AG09309 (cell line): ENCODE measurements at regions not wholly inside any gene's neighbourhood (a gene's known extent, or its start where the extent isn't known, plus 50 kb on each side); places are given as distances from the start of the nearest gene placed in this dataset.
A peak's percentile ranks its signal among the peaks of the same experiment; 100 is the strongest.
"Not testable (repeated sequence)": the region's sequence is repeated elsewhere in the genome, so short reads cannot be mapped to it uniquely, and the experiment has no call there.

Source experiments
- DNase-seq: peaks from one replicate; pipeline ENCODE4 v3.0.0-alpha.2; 2010; ENCODE audit warnings: low read depth
- H3K4me3 ChIP-seq: 2 replicates; pipeline ENCODE4 v1.5.1; 2011; ENCODE audit warnings: mild to moderate bottlenecking, low read depth, low read length, moderate library complexity; ENCODE audit not compliant: control insufficient read depth
- CTCF ChIP-seq: IDR thresholded peaks from 2 replicates; pipeline ENCODE4 v1.5.1; 2011; ENCODE audit warnings: mild to moderate bottlenecking, low read depth, low read length, inconsistent platforms; ENCODE audit not compliant: insufficient read depth, control insufficient read depth; ENCODE audit errors: missing control alignments

DNA sequence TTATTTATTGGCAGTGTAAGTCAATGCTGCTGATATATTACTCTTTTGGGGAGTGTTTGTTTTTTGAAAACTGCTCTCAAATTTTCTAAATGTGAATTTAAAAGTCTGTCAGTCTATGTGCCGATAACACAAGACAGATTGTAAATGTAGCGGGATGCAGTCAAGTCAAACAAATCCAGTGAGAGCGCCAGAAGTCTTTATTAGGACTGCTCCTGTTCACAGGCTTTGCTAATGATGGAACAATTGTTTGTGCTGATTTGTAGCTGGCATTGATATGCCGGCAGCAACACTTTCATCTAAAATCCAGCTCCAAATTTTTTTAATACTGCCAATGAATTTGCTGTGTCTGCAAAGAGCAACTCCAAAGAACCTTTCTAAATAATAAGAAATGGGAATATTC is 78.7 kb upstream of the TET2 start:
- no peak for DNase-seq
- no peak for TF ChIP-seq CTCF
- H3K4me3 ChIP-seq, result no peak overlapping the region

- no peak for TF ChIP-seq CTCF
- no peak overlapping the region for H3K4me3 ChIP-seq
- DNase-seq, result no peak
These were observed 78.2 kb upstream of the TET2 start for GRCh38 chr4:105068516-105068915.

DNA sequence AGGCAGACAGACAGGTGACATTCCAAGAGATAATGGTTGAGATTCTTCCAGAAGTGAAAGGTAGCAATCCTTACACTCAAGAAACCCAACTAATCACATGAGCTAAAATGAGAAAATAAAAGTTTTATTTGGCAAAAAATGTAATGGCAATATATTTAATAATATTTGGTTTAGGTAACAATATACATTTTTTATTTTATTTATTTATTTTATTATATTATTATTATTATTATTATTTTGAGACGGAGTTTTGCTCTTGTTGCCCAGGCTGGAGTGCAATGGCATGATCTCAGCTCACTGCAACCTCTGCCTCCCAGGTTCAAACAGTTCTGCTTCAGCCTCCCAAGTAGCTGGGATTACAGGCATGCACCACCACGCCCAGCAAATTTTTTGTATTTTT is 74.6 kb upstream of the TET2 start:
- not testable (repeated sequence) for DNase-seq, H3K4me3 ChIP-seq

- no peak for TF ChIP-seq CTCF
- no peak overlapping the region for H3K4me3 ChIP-seq
- no peak for DNase-seq
These were observed 72.6 kb upstream of the TET2 start for GRCh38 chr4:105074097-105074496.

GRCh38 chr4:105075045-105075444 is 71.6 kb upstream of the TET2 start:
- no peak for TF ChIP-seq CTCF
- H3K4me3 ChIP-seq, result no peak overlapping the region
- no peak for DNase-seq

- no peak overlapping the region for H3K4me3 ChIP-seq
- DNase-seq, result peak; percentile 78
- no peak for TF ChIP-seq CTCF
These were observed 58.4 kb upstream of the TET2 start for GRCh38 chr4:105088110-105088879.

- TF ChIP-seq CTCF, result no peak
- H3K4me3 ChIP-seq, result no peak overlapping the region
- DNase-seq, result peak; percentile 41
These were observed 54.3 kb upstream of the TET2 start for GRCh38 chr4:105092356-105092755.
